Stomach (tissue), 8 donors: ENCODE measurements at regions not wholly inside any gene's neighbourhood (a gene's known extent, or its start where the extent isn't known, plus 50 kb on each side); places are given as distances from the start of the nearest gene placed in this dataset.
A peak's percentile ranks its signal among the peaks of the same experiment; 100 is the strongest.

Experiments used
- DNase-seq, 2 donors: peaks; one replicate each; pipeline versions ENCODE4 v3.0.0 to v3.0.0-alpha.2; 2013 to 2019
- H3K27ac ChIP-seq, 5 donors: fragments of 200-600 bp in 4 of 5; sonication (generic) in 4 of 5; one replicate each; pipeline ENCODE4 v1.5.1; 2013 to 2019; ENCODE audit warnings: mild to moderate bottlenecking in 1 of 5, moderate library complexity in 1 of 5
- H3K27me3 ChIP-seq, 3 donors: fragments of 200-600 bp; sonication (generic); one replicate each; pipeline ENCODE4 v1.5.1; 2017 to 2019; ENCODE audit warnings: mixed run types in 1 of 3
- H3K36me3 ChIP-seq, 4 donors: fragments of 200-600 bp; sonication (generic); 1 replicate in 3 of 4; 2 replicates in 1 of 4; pipeline ENCODE4 v1.5.1; 2016 to 2019
- H3K4me1 ChIP-seq, 4 donors: fragments of 200-600 bp; sonication (generic); one replicate each; pipeline ENCODE4 v1.5.1; 2016 to 2019
- H3K4me3 ChIP-seq, 4 donors: fragments of 200-600 bp; sonication (generic) in 3 of 4; one replicate each; pipeline ENCODE4 v1.5.1; 2016 to 2019; ENCODE audit warnings: mild to moderate bottlenecking in 1 of 4
- H3K9me3 ChIP-seq, 4 donors: fragments of 200-600 bp; sonication (generic); one replicate each; pipeline ENCODE4 v1.5.1; 2016 to 2019
- EP300 ChIP-seq: sonication (generic); formaldehyde crosslinking; IDR thresholded peaks from one replicate; pipeline ENCODE4 v1.6.1; 2017; ENCODE audit warnings: antibody characterized with exemption
- POLR2A ChIP-seq, 4 donors: fragments of 450-650 bp; IDR thresholded peaks; one replicate each; pipeline ENCODE4 v1.6.1; 2016; ENCODE audit warnings: antibody characterized with exemption in 4 of 4, control low read depth in 2 of 4, mild to moderate bottlenecking in 1 of 4, moderate library complexity in 1 of 4
- POLR2AphosphoS5 ChIP-seq, 3 donors: sonication (generic); formaldehyde crosslinking; IDR thresholded peaks; one replicate each; pipeline ENCODE4 v1.6.1; 2016; ENCODE audit warnings: antibody characterized with exemption in 3 of 3
- WGBS, 5 donors: extraction: QIAGEN DNeasy Blood & Tissue Kit in 3 of 5; methylation state at CpG; one replicate each; pipeline versions ENCODE4 v1.1.5 to v1.1.7; 2013 to 2018; 5-methylcytosine and 5-hydroxymethylcytosine counted together
- intact Hi-C: fragments of 100-400 bp; cut with DNase I; formaldehyde crosslinking; loops from one replicate; pipeline ENCODE4 v1.15.1; 2023; ENCODE audit warnings: low total_unique reads
- TF ChIP-seq, protein P1 (sequence below), 7 experiments: fragments of 450-650 bp in 4 of 7; fragments of 200-600 bp in 3 of 7; sonication (generic) in 3 of 7; IDR thresholded peaks; one replicate each; pipeline ENCODE4 v1.5.1; 2016 to 2019; ENCODE audit warnings: antibody characterized with exemption in 7 of 7, control low read depth in 2 of 7, mild to moderate bottlenecking in 1 of 7
- donor health status: healthy with polysubstance abuse.
- donor health status: Bipolar disorder and iron deficiency.
- donor health status: healthy.

DNA sequence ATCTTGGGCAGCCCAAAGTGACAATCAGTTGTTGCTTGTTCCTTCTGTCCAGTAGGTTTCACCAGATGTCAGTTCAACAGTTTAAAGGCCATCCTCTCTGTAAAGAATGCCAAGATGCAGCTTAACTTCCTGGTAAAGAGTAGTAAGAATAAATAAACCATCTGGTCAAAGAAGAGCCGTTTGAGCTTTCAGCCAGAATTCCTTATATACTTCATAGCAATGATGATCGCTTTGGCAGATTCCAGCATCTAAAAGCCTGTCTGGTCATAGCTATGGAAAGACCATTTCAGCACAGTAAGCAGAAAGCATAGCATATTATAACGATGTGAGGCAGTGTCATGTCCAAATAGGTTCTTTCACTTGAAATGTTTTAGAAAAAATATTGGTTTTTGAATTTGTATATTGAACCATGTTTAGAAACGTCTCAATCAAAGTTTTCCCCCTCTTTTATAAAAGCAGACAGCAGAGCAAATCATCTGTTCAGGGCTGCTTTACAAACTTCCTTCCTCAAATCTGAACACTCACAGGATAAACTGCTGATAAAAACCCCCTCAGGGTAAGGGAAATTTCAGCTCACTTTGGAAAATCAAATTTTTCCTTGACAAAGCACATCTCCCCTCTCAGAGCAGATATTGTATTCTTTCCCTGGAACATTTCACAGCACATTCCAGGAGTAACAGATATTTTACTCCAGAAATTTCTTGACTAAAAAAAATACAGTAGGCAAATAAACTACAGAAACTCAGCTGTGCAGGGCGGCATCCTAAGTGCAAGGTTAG lies 184.1 kb downstream of the NOC3L start:
- no peak overlapping the region for H3K27ac ChIP-seq
- peaks cover 0 to 13% (median 0%) of the 10 kb centered on the region in 4 donors for H3K4me1 ChIP-seq
- TF ChIP-seq, protein P1, sequence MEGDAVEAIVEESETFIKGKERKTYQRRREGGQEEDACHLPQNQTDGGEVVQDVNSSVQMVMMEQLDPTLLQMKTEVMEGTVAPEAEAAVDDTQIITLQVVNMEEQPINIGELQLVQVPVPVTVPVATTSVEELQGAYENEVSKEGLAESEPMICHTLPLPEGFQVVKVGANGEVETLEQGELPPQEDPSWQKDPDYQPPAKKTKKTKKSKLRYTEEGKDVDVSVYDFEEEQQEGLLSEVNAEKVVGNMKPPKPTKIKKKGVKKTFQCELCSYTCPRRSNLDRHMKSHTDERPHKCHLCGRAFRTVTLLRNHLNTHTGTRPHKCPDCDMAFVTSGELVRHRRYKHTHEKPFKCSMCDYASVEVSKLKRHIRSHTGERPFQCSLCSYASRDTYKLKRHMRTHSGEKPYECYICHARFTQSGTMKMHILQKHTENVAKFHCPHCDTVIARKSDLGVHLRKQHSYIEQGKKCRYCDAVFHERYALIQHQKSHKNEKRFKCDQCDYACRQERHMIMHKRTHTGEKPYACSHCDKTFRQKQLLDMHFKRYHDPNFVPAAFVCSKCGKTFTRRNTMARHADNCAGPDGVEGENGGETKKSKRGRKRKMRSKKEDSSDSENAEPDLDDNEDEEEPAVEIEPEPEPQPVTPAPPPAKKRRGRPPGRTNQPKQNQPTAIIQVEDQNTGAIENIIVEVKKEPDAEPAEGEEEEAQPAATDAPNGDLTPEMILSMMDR (IDR thresholded peaks at IDR 0.05) = no peak
- TF ChIP-seq EP300 = no peak
- TF ChIP-seq POLR2AphosphoS5 (IDR thresholded peaks at IDR 0.05) = no peak
- no peak for TF ChIP-seq POLR2A (IDR thresholded peaks at IDR 0.05)
- 57 to 74% (median 63%) methylated on average over 5 of the region's 5 CpGs for whole genome bisulfite sequencing, 5 donors
- H3K4me3 ChIP-seq = no peak overlapping the region
- intact Hi-C loops = no loop called here
- H3K9me3 ChIP-seq = no peaks in the 10 kb centered on the region
- no peaks in the 10 kb centered on the region for H3K36me3 ChIP-seq
- no peaks in the 10 kb centered on the region for H3K27me3 ChIP-seq
- peak in 1 of 2 donors; percentile 57 for DNase-seq

DNA sequence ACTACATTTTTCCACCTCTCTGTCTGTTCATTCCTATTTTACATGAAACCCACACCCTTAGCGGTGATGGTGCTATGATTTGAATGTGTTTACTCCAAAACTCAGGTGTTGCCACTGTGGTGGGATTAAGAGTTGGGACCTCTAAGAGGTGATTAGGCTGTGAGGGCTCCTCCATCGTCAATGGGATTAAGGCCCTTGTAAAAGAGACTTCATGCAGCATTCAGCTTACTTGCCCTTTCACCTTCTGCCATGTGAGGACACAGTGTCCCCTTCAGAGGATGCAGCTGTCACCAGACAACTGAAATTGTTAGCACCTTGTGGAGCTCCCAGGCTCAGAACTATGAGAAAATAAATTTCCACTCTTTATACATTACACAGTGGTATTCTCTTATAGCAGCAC lies 182.2 kb downstream of the NOC3L start:
- Histone ChIP-seq H3K9me3 (no peaks in the 10 kb centered on the region), H3K36me3 (no peaks in the 10 kb centered on the region), H3K4me1 (peaks cover 0 to 11% (median 0%) of the 10 kb centered on the region in 4 donors), H3K27me3 (no peaks in the 10 kb centered on the region), H3K4me3 (no peak overlapping the region), H3K27ac (no peak overlapping the region)
- TF ChIP-seq POLR2A (IDR thresholded peaks at IDR 0.05) (no peak), POLR2AphosphoS5 (IDR thresholded peaks at IDR 0.05) (no peak), EP300 (no peak)
- TF ChIP-seq, protein P1 (IDR thresholded peaks at IDR 0.05) = no peak
- intact Hi-C loops = no loop called here
- WGBS, 5 donors = 75 to 93% (median 79%) methylated on average over 2 of the region's 2 CpGs
- DNase-seq = no peak

DNA sequence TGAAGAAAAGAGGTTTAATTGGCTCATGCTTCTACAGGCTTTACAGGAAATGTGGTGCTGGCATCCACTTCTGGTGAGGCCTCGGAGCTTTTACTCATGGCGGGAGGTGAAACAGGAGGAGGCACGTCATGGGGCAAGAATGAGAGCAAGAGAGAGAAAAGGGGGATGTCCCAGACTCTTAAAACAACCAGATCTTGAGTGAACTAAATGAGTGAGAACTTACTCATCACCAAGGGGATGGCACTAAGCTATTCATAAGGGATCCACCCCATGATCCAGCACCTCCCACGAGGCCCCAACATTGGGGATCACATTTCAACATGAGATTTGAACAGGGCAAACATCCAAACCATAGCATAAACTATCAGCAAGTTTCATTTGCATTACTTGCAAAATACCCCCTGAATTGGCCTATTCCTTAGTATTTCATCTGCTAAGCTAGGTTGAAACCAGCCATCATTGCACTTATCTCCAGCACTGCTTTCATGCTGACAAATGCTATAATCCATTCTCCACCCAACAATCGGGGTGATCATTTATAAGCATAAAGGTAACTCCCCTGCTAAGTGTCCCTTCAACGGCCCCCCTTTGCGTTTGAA lies 179.0 kb downstream of the NOC3L start:
- H3K4me1 ChIP-seq = peaks cover 0 to 4% (median 0%) of the 10 kb centered on the region in 4 donors
- TF ChIP-seq, protein P1 (IDR thresholded peaks at IDR 0.05) = no peak
- TF ChIP-seq POLR2A (IDR thresholded peaks at IDR 0.05) = no peak
- no peak for TF ChIP-seq EP300
- no peak for TF ChIP-seq POLR2AphosphoS5 (IDR thresholded peaks at IDR 0.05)
- WGBS, 5 donors = 78 to 90% (median 89%) methylated on average over 7 of the region's 7 CpGs
- no peak overlapping the region for H3K27ac ChIP-seq
- peaks cover 0 to 3% (median 0%) of the 10 kb centered on the region in 4 donors for H3K36me3 ChIP-seq
- H3K27me3 ChIP-seq = no peaks in the 10 kb centered on the region
- H3K9me3 ChIP-seq = no peaks in the 10 kb centered on the region
- no peak overlapping the region for H3K4me3 ChIP-seq
- DNase-seq = no peak
- intact Hi-C loops = no loop called here

DNA sequence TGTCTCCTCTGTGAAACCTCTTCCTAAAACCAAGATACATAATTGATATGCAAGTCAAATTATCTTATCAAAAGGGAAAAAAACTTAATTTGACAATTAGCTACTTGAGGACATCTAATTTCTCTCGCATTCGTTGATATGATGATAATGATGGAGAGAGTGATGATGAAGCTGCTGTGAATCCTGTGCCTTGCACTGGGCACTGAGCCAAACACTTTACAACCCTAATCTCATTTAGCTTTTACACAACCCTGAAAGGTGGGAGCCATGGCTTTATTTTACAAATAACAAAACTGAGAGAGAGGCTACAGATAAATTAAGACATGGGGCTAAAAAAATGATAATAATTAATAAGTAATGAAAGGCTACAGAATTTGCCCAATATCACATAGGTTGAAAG lies 176.0 kb downstream of the NOC3L start:
- H3K4me1 ChIP-seq = no peaks in the 10 kb centered on the region
- 82 to 93% (median 89%) methylated on average over 2 of the region's 2 CpGs for WGBS, 5 donors
- H3K27ac ChIP-seq = no peak overlapping the region
- intact Hi-C loops = no loop called here
- DNase-seq = no peak
- H3K4me3 ChIP-seq = no peak overlapping the region
- peaks cover 0 to 3% (median 0%) of the 10 kb centered on the region in 4 donors for H3K36me3 ChIP-seq
- H3K9me3 ChIP-seq = no peaks in the 10 kb centered on the region
- TF ChIP-seq, protein P1 (IDR thresholded peaks at IDR 0.05) = no peak
- TF ChIP-seq POLR2AphosphoS5 (IDR thresholded peaks at IDR 0.05) (no peak), EP300 (no peak), POLR2A (IDR thresholded peaks at IDR 0.05) (no peak)
- no peaks in the 10 kb centered on the region for H3K27me3 ChIP-seq
